ENCODE measurements at regions not wholly inside any gene's neighbourhood (a gene's known extent, or its start where the extent isn't known, plus 50 kb on each side); places are given as distances from the start of the nearest gene placed in this dataset.

- DNase-seq (ENCODE audit: low read depth in 2 of 2), result no peak
Observed at GRCh38 chr5:62256161-62257019, 49.6 kb upstream of the KIF2A start.
